ENCODE measurements at regions not wholly inside any gene's neighbourhood (a gene's known extent, or its start where the extent isn't known, plus 50 kb on each side); places are given as distances from the start of the nearest gene placed in this dataset.

GRCh38 chr4:32374206-32374605 lies 1654.0 kb downstream of the PCDH7 start:
- no peak overlapping the region for H3K4me3 ChIP-seq
- TF ChIP-seq POLR2A (IDR thresholded peaks at IDR 0.05): no peak
- TF ChIP-seq, protein P1, sequence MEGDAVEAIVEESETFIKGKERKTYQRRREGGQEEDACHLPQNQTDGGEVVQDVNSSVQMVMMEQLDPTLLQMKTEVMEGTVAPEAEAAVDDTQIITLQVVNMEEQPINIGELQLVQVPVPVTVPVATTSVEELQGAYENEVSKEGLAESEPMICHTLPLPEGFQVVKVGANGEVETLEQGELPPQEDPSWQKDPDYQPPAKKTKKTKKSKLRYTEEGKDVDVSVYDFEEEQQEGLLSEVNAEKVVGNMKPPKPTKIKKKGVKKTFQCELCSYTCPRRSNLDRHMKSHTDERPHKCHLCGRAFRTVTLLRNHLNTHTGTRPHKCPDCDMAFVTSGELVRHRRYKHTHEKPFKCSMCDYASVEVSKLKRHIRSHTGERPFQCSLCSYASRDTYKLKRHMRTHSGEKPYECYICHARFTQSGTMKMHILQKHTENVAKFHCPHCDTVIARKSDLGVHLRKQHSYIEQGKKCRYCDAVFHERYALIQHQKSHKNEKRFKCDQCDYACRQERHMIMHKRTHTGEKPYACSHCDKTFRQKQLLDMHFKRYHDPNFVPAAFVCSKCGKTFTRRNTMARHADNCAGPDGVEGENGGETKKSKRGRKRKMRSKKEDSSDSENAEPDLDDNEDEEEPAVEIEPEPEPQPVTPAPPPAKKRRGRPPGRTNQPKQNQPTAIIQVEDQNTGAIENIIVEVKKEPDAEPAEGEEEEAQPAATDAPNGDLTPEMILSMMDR (IDR thresholded peaks at IDR 0.05): no peak
- WGBS (ENCODE audit: insufficient coverage, low coverage, low lambda C conversion rate, missing lambda C conversion rate): 41% methylated on average over 2 of the region's 2 CpGs
- H3K27ac ChIP-seq: no peak overlapping the region
- H3K4me1 ChIP-seq: no peaks in the 10 kb centered on the region
- intact Hi-C loops (cut with DNase I): no loop called here
- ATAC-seq (no peak), DNase-seq (no peak)
- no peaks in the 10 kb centered on the region for H3K36me3 ChIP-seq
- no peaks in the 10 kb centered on the region for H3K27me3 ChIP-seq
- H3K9me3 ChIP-seq: no peaks in the 10 kb centered on the region

- ATAC-seq: no peak
- no peaks in the 10 kb centered on the region for H3K9me3 ChIP-seq
- no peak for TF ChIP-seq POLR2A (IDR thresholded peaks at IDR 0.05)
- TF ChIP-seq, protein P1 (IDR thresholded peaks at IDR 0.05): no peak
- no peaks in the 10 kb centered on the region for H3K4me1 ChIP-seq
- 19% methylated on average over 3 of the region's 3 CpGs for WGBS (ENCODE audit: insufficient coverage, low coverage, low lambda C conversion rate, missing lambda C conversion rate)
- intact Hi-C loops (cut with DNase I): no loop called here
- no peak overlapping the region for H3K27ac ChIP-seq
- H3K36me3 ChIP-seq: no peaks in the 10 kb centered on the region
- no peaks in the 10 kb centered on the region for H3K27me3 ChIP-seq
- DNase-seq: no peak
- no peak overlapping the region for H3K4me3 ChIP-seq
Observed at GRCh38 chr4:32393806-32394205, 1673.6 kb downstream of the PCDH7 start.

GRCh38 chr4:32394255-32394654 lies 1674.1 kb downstream of the PCDH7 start:
- DNase-seq (no peak), ATAC-seq (no peak)
- H3K4me1 ChIP-seq: no peaks in the 10 kb centered on the region
- 67% methylated on average over 1 of the region's 1 CpG for WGBS (ENCODE audit: insufficient coverage, low coverage, low lambda C conversion rate, missing lambda C conversion rate)
- H3K4me3 ChIP-seq: no peak overlapping the region
- TF ChIP-seq POLR2A (IDR thresholded peaks at IDR 0.05): no peak
- TF ChIP-seq, protein P1 (IDR thresholded peaks at IDR 0.05): no peak
- H3K27ac ChIP-seq: no peak overlapping the region
- intact Hi-C loops (cut with DNase I): no loop called here
- no peaks in the 10 kb centered on the region for H3K27me3 ChIP-seq
- no peaks in the 10 kb centered on the region for H3K36me3 ChIP-seq
- H3K9me3 ChIP-seq: no peaks in the 10 kb centered on the region

DNA sequence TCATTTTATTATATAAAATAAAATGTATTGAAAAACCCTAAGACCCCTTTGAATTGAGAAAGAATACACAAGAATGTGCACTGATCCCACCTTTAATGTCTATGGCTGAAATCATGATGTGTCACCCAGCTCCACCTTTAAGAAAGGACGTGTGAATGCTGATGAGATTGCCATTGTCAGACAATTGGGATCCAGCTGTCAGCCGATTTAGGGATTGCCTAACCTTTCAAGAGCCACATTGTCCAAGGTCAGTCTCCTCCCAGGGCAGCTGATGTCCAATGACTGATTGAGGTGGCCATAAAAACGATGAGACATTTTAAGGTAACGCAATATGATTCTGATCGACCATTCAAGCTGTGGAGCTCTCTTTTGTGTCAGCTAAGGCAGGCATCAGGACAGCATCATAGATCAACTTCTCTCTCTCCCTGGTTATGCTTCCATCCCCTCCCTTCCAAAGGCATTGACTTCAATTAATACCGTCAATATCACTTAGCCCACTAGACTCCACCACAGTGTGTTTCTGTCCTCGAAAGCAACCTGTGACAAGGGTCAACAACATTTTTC lies 1676.4 kb downstream of the PCDH7 start:
- Histone ChIP-seq H3K36me3 (no peaks in the 10 kb centered on the region), H3K27me3 (no peaks in the 10 kb centered on the region), H3K9me3 (no peaks in the 10 kb centered on the region), H3K4me1 (no peaks in the 10 kb centered on the region), H3K27ac (no peak overlapping the region), H3K4me3 (no peak overlapping the region)
- DNase-seq: no peak
- intact Hi-C loops (cut with DNase I): no loop called here
- 50% methylated on average over 7 of the region's 7 CpGs for WGBS (ENCODE audit: insufficient coverage, low coverage, low lambda C conversion rate, missing lambda C conversion rate)
- TF ChIP-seq POLR2A (IDR thresholded peaks at IDR 0.05): no peak
- TF ChIP-seq, protein P1 (IDR thresholded peaks at IDR 0.05): no peak
- ATAC-seq: no peak

GRCh38 chr4:32400870-32401269 lies 1680.7 kb downstream of the PCDH7 start:
- WGBS (ENCODE audit: insufficient coverage, low coverage, low lambda C conversion rate, missing lambda C conversion rate): 71% methylated on average over 1 of the region's 1 CpG
- Histone ChIP-seq H3K36me3 (no peaks in the 10 kb centered on the region), H3K27ac (no peak overlapping the region), H3K4me3 (no peak overlapping the region), H3K27me3 (no peaks in the 10 kb centered on the region), H3K9me3 (no peaks in the 10 kb centered on the region), H3K4me1 (no peaks in the 10 kb centered on the region)
- ATAC-seq (no peak), DNase-seq (no peak)
- no peak for TF ChIP-seq POLR2A (IDR thresholded peaks at IDR 0.05)
- TF ChIP-seq, protein P1 (IDR thresholded peaks at IDR 0.05): no peak
- intact Hi-C loops (cut with DNase I): no loop called here

All from right lobe of liver (tissue), 6 donors.